OCI-LY3 (cell line): ENCODE measurements at regions not wholly inside any gene's neighbourhood (a gene's known extent, or its start where the extent isn't known, plus 50 kb on each side); places are given as distances from the start of the nearest gene placed in this dataset.

Source experiments
- H2AFZ ChIP-seq: fragments of 200-600, 300-600 bp; shearing (Covaris generic); 2 replicates; pipeline ENCODE4 v1.6.0; 2014; ENCODE audit warnings: antibody characterized with exemption, low read depth, low read length
- H3K27ac ChIP-seq: fragments of 200-600, 300-600 bp; sonication (generic); 2 replicates; pipeline ENCODE4 v1.5.1; 2014; ENCODE audit warnings: mild to moderate bottlenecking, low read length, moderate library complexity, mixed read lengths
- H3K27me3 ChIP-seq: fragments of 200-600, 300-600 bp; sonication (generic); 2 replicates; pipeline ENCODE4 v1.6.1; 2014; ENCODE audit warnings: low read depth, low read length, mixed read lengths
- H3K36me3 ChIP-seq: fragments of 200-600, 300-600 bp; sonication (generic); replicated peaks from 2 replicates; pipeline ENCODE3; 2014; ENCODE audit warnings: low read depth, low read length, mixed read lengths
- H3K4me1 ChIP-seq: fragments of 300-600, 200-600 bp; sonication (generic); 2 replicates; pipeline ENCODE4 v1.6.1; 2014; ENCODE audit warnings: low read length, mixed read lengths
- H3K4me2 ChIP-seq: fragments of 200-600, 300-600 bp; sonication (generic); 2 replicates; pipeline ENCODE4 v1.6.1; 2014; ENCODE audit warnings: low read length, mixed read lengths
- H3K4me3 ChIP-seq: fragments of 300-600, 200-600 bp; sonication (generic); 2 replicates; pipeline ENCODE4 v1.5.1; 2014; ENCODE audit warnings: antibody characterized with exemption, mild to moderate bottlenecking, low read length, moderate library complexity
- H3K79me2 ChIP-seq: fragments of 300-600, 200-600 bp; shearing (Covaris generic); 2 replicates; pipeline ENCODE4 v1.6.1; 2014; ENCODE audit warnings: mild to moderate bottlenecking, low read length, mixed read lengths
- H3K9ac ChIP-seq: fragments of 300-600, 200-600 bp; shearing (Covaris generic); 2 replicates; pipeline ENCODE4 v1.6.0; 2014; ENCODE audit warnings: mild to moderate bottlenecking, low read length, moderate library complexity
- H3K9me3 ChIP-seq: fragments of 200-600, 300-600 bp; shearing (Covaris generic); 2 replicates; pipeline ENCODE4 v1.6.1; 2014; ENCODE audit warnings: low read length, mixed read lengths; ENCODE audit not compliant: insufficient read depth
- H4K20me1 ChIP-seq: fragments of 200-600, 300-600 bp; sonication (generic); 2 replicates; pipeline ENCODE4 v1.6.1; 2016; ENCODE audit warnings: low read length, mixed read lengths; ENCODE audit not compliant: insufficient read depth
- EZH2phosphoT487 ChIP-seq: fragments of 200-600 bp; shearing (Covaris generic); IDR thresholded peaks from 2 replicates; pipeline ENCODE4 v1.6.1; 2018; ENCODE audit warnings: antibody characterized with exemption, mixed run types, low read depth
- TF ChIP-seq, protein P1 (sequence below): fragments of 200-600, 300-600 bp; sonication (generic); IDR thresholded peaks from 2 replicates; pipeline ENCODE4 v1.5.1; 2014; ENCODE audit warnings: antibody characterized with exemption, low read length, low read depth

- peak overlapping the region; percentile 63 for H3K4me2 ChIP-seq
- H2AFZ ChIP-seq: no peak overlapping the region
- peaks cover 15% of the 10 kb centered on the region for H3K4me1 ChIP-seq
These were observed 67.2 kb downstream of the NKX2-1 start for GRCh38 chr14:36452860-36453259.

DNA sequence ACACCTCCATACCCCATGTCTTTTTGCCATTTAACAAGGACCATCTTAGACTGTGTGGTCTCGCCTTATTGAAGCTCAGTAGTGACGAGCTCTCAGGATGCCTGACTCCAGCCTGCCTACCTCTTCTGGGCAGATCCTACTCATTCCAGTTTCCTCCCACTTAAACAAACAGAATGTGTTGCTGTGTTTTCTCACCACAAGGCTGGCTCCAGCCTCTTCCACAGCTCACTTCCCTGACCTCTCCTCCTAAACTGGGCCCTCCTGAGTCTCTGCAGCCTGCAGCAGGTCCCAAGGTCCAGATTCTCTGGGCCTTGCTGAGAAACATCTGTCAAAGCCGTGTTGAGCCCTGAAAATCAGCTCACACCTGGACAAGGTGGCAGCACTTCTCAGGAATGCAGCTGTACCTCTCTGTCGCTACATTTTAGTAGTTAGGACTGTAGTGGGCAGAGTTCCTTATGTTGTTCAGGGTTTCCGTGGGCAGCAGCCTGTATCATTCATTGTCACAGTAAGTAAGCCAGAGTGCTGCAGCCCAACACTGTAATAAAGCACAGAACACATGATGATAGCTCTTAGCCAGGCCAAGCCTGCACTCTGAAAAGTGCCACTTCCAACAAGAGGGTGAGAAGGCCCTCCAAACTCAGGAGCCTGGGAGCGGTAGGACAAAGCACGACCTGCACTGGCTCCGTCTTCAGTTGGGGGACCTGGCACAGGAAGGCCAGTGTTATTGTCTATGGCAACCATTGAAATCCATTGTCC, 68.5 kb downstream of the NKX2-1 start:
- no peak overlapping the region for H3K4me3 ChIP-seq
- no peak overlapping the region for H3K27ac ChIP-seq
- peaks cover 15% of the 10 kb centered on the region for H3K4me1 ChIP-seq
- TF ChIP-seq, protein P1, sequence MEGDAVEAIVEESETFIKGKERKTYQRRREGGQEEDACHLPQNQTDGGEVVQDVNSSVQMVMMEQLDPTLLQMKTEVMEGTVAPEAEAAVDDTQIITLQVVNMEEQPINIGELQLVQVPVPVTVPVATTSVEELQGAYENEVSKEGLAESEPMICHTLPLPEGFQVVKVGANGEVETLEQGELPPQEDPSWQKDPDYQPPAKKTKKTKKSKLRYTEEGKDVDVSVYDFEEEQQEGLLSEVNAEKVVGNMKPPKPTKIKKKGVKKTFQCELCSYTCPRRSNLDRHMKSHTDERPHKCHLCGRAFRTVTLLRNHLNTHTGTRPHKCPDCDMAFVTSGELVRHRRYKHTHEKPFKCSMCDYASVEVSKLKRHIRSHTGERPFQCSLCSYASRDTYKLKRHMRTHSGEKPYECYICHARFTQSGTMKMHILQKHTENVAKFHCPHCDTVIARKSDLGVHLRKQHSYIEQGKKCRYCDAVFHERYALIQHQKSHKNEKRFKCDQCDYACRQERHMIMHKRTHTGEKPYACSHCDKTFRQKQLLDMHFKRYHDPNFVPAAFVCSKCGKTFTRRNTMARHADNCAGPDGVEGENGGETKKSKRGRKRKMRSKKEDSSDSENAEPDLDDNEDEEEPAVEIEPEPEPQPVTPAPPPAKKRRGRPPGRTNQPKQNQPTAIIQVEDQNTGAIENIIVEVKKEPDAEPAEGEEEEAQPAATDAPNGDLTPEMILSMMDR: no peak
- no peak for TF ChIP-seq EZH2phosphoT487
- no peak overlapping the region for H3K9ac ChIP-seq
- no peaks in the 10 kb centered on the region for H3K79me2 ChIP-seq
- H3K9me3 ChIP-seq: no peaks in the 10 kb centered on the region
- no peaks in the 10 kb centered on the region for H3K27me3 ChIP-seq
- no peak overlapping the region for H2AFZ ChIP-seq
- H3K4me2 ChIP-seq: no peak overlapping the region
- no peaks in the 10 kb centered on the region for H3K36me3 ChIP-seq
- H4K20me1 ChIP-seq: no peaks in the 10 kb centered on the region

More at GRCh38 chr14:36452860-36453259, 67.2 kb downstream of the NKX2-1 start:
- H3K79me2 ChIP-seq: no peaks in the 10 kb centered on the region
- H3K27me3 ChIP-seq: no peaks in the 10 kb centered on the region
- peak overlapping the region; percentile 52 for H3K4me3 ChIP-seq
- H4K20me1 ChIP-seq: no peaks in the 10 kb centered on the region
- no peaks in the 10 kb centered on the region for H3K9me3 ChIP-seq
- no peak for TF ChIP-seq EZH2phosphoT487
- TF ChIP-seq, protein P1: no peak
- no peak overlapping the region for H3K9ac ChIP-seq
- no peak overlapping the region for H3K27ac ChIP-seq
- no peaks in the 10 kb centered on the region for H3K36me3 ChIP-seq

DNA sequence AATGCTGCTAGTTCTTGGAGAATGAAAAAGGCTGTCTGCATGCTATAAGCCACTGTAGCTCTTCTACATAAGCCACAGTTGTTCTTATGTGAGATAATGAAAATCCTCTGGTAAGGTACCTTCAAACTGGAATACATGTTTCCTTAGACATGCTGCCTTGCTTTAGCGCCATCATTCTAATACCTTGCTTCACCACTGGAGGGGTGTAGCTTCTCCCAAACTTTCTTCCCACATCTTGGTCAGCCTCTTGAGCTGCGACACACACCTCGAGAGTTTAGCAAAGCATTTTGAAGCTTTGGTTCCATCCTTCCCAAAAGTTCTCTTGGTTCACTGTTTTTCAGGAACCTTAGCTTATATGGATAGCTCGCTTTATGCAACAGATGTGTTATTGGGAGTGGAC, 69.5 kb downstream of the NKX2-1 start:
- H2AFZ ChIP-seq: no peak overlapping the region
- peaks cover 15% of the 10 kb centered on the region for H3K4me1 ChIP-seq
- no peak overlapping the region for H3K9ac ChIP-seq
- H3K4me2 ChIP-seq: no peak overlapping the region
- H3K27me3 ChIP-seq: no peaks in the 10 kb centered on the region
- H3K9me3 ChIP-seq: no peaks in the 10 kb centered on the region
- no peaks in the 10 kb centered on the region for H4K20me1 ChIP-seq
- TF ChIP-seq, protein P1: peak; percentile 47
- TF ChIP-seq EZH2phosphoT487: no peak
- H3K36me3 ChIP-seq: no peaks in the 10 kb centered on the region
- H3K4me3 ChIP-seq: no peak overlapping the region
- no peak overlapping the region for H3K27ac ChIP-seq
- no peaks in the 10 kb centered on the region for H3K79me2 ChIP-seq

- peaks cover 15% of the 10 kb centered on the region for H3K4me1 ChIP-seq
- no peaks in the 10 kb centered on the region for H3K79me2 ChIP-seq
- H3K27ac ChIP-seq: no peak overlapping the region
- H3K4me3 ChIP-seq: no peak overlapping the region
- no peak overlapping the region for H3K9ac ChIP-seq
- no peaks in the 10 kb centered on the region for H4K20me1 ChIP-seq
- no peak overlapping the region for H2AFZ ChIP-seq
- TF ChIP-seq EZH2phosphoT487: no peak
- TF ChIP-seq, protein P1: peak; percentile 33
- H3K27me3 ChIP-seq: no peaks in the 10 kb centered on the region
- no peaks in the 10 kb centered on the region for H3K36me3 ChIP-seq
- H3K4me2 ChIP-seq: no peak overlapping the region
- H3K9me3 ChIP-seq: no peaks in the 10 kb centered on the region
These were observed 70.1 kb downstream of the NKX2-1 start for GRCh38 chr14:36449903-36450302.
